Fibroblast of the aortic adventitia (primary cell): ENCODE measurements at regions not wholly inside any gene's neighbourhood (a gene's known extent, or its start where the extent isn't known, plus 50 kb on each side); places are given as distances from the start of the nearest gene placed in this dataset.

ENCODE experiments used
- DNase-seq: peaks from one replicate; pipeline ENCODE4 v3.0.0-alpha.2; 2010; ENCODE audit warnings: low read depth
- H3K4me3 ChIP-seq: 2 replicates; pipeline ENCODE4 v1.5.1; 2011; ENCODE audit warnings: low read depth, mild to moderate bottlenecking, control low read depth, low read length, moderate library complexity
- CTCF ChIP-seq: IDR thresholded peaks from 2 replicates; pipeline ENCODE4 v1.5.1; 2011; ENCODE audit warnings: mild to moderate bottlenecking, low read length, control low read depth, inconsistent platforms; ENCODE audit not compliant: insufficient read depth

- H3K4me3 ChIP-seq: no peak overlapping the region
- no peak for DNase-seq
- TF ChIP-seq CTCF: no peak
Measured at GRCh38 chr18:34965566-34965965, 75.6 kb upstream of the MAPRE2 start.

DNA sequence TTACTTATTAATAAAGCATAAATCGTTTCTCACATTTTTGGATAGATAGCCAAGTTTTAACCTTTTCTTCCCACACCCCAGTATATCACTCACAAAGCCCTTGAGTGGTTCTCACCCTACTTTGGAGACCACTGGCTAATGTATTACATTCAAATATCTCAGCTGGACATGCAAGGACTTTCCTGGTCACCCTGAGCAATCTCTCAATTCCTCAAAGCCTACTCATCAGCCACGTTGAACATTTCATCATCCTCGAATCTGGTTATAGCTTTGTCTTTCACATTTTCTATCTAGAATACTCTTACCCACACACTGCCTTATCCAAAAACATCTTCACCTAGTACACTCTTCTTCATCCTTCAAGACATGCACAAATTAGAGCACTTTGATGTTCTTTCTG is 71.1 kb upstream of the MAPRE2 start:
- peak; percentile 16 for DNase-seq

GRCh38 chr18:34971313-34971712 is 69.9 kb upstream of the MAPRE2 start:
- no peak for TF ChIP-seq CTCF
- H3K4me3 ChIP-seq: no peak overlapping the region
- no peak for DNase-seq

More for the DNA sequence above, 71.1 kb upstream of the MAPRE2 start:
- no peak for TF ChIP-seq CTCF
- H3K4me3 ChIP-seq: no peak overlapping the region

- DNase-seq: no peak
- H3K4me3 ChIP-seq: no peak overlapping the region
Measured at GRCh38 chr18:34972765-34973414, 68.3 kb upstream of the MAPRE2 start.

GRCh38 chr18:34976123-34976522 is 65.1 kb upstream of the MAPRE2 start:
- no peak for DNase-seq
- no peak overlapping the region for H3K4me3 ChIP-seq
- no peak for TF ChIP-seq CTCF

More at GRCh38 chr18:34972765-34973414, 68.3 kb upstream of the MAPRE2 start:
- TF ChIP-seq CTCF: no peak

- peak overlapping the region; percentile 68 for H3K4me3 ChIP-seq
- DNase-seq: no peak
- no peak for TF ChIP-seq CTCF
Measured at GRCh38 chr18:34976534-34976898, 64.7 kb upstream of the MAPRE2 start.
